ENCODE measurements at regions not wholly inside any gene's neighbourhood (a gene's known extent, or its start where the extent isn't known, plus 50 kb on each side); places are given as distances from the start of the nearest gene placed in this dataset.

- DNase-seq: no peak
Measured at GRCh38 chr4:185894481-185894880, 82.5 kb upstream of the SORBS2 start.

GRCh38 chr4:185895351-185895750 is 83.4 kb upstream of the SORBS2 start:
- no peak for DNase-seq

GRCh38 chr4:185895866-185896265 is 83.9 kb upstream of the SORBS2 start:
- DNase-seq: no peak

- DNase-seq: no peak
Measured at GRCh38 chr4:185896817-185897488, 85.0 kb upstream of the SORBS2 start.

- no peak for DNase-seq
Measured at GRCh38 chr4:185898413-185898812, 86.4 kb upstream of the SORBS2 start.

GRCh38 chr4:185899833-185900232 is 87.8 kb upstream of the SORBS2 start:
- no peak for DNase-seq

GRCh38 chr4:185902654-185903053 is 90.7 kb upstream of the SORBS2 start:
- DNase-seq: no peak

- no peak for DNase-seq
Measured at GRCh38 chr4:185903205-185903604, 91.2 kb upstream of the SORBS2 start.

GRCh38 chr4:185904381-185904780 is 92.4 kb upstream of the SORBS2 start:
- DNase-seq: no peak

GRCh38 chr4:185909972-185910371 is 98.0 kb upstream of the SORBS2 start:
- no peak for DNase-seq

GRCh38 chr4:185911556-185912064 is 99.6 kb upstream of the SORBS2 start:
- no peak for DNase-seq

- peak; percentile 42 for DNase-seq
Measured at GRCh38 chr4:185912779-185913178, 100.8 kb upstream of the SORBS2 start.

GRCh38 chr4:185914583-185915199 is 102.7 kb upstream of the SORBS2 start:
- peak; percentile 87 for DNase-seq

GRCh38 chr4:185915271-185915670 is 103.3 kb upstream of the SORBS2 start:
- DNase-seq: no peak

- DNase-seq: no peak
Measured at GRCh38 chr4:185915817-185916216, 103.8 kb upstream of the SORBS2 start.

GRCh38 chr4:185916231-185916630 is 104.2 kb upstream of the SORBS2 start:
- no peak for DNase-seq

GRCh38 chr4:185916683-185917082 is 104.7 kb upstream of the SORBS2 start:
- DNase-seq: no peak

GRCh38 chr4:185919107-185919506 is 107.1 kb upstream of the SORBS2 start:
- no peak for DNase-seq

GRCh38 chr4:185920171-185920570 is 108.2 kb upstream of the SORBS2 start:
- DNase-seq: no peak

- DNase-seq: no peak
Measured at GRCh38 chr4:185920691-185921260, 108.8 kb upstream of the SORBS2 start.

- DNase-seq: peak; percentile 71
Measured at GRCh38 chr4:185921583-185922555, 109.9 kb upstream of the SORBS2 start.

GRCh38 chr4:185924458-185925044 is 112.6 kb upstream of the SORBS2 start:
- DNase-seq: no peak

Data from fibroblast of skin of abdomen (primary cell).